ENCODE measurements at regions not wholly inside any gene's neighbourhood (a gene's known extent, or its start where the extent isn't known, plus 50 kb on each side); places are given as distances from the start of the nearest gene placed in this dataset.
"Not testable (repeated sequence)": the region's sequence is repeated elsewhere in the genome, so short reads cannot be mapped to it uniquely, and the experiment has no call there.

GRCh38 chr7:124257638-124258308 is 224.9 kb upstream of the TMEM229A start:
- 60% methylated on average over 2 of the region's 5 CpGs for WGBS (ENCODE audit: insufficient coverage, low lambda C conversion rate)
- no peak overlapping the region for H3K4me3 ChIP-seq (ENCODE audit: low read length)
- no peaks in the 10 kb centered on the region for H3K4me1 ChIP-seq (ENCODE audit: control insufficient read depth, insufficient read depth, low read length)
- DNase-seq, result no peak
- H3K27ac ChIP-seq (ENCODE audit: low read length), result no peak overlapping the region
- no peaks in the 10 kb centered on the region for H3K36me3 ChIP-seq (ENCODE audit: control insufficient read depth, insufficient read depth, low read length)
- H3K9me3 ChIP-seq (ENCODE audit: control insufficient read depth, low read depth, low read length), result no peaks in the 10 kb centered on the region
- no peaks in the 10 kb centered on the region for H3K27me3 ChIP-seq (ENCODE audit: control insufficient read depth, insufficient read depth, low read length)

- Histone ChIP-seq H3K27me3 (ENCODE audit: control insufficient read depth, insufficient read depth, low read length) (no peaks in the 10 kb centered on the region), H3K36me3 (ENCODE audit: control insufficient read depth, insufficient read depth, low read length) (no peaks in the 10 kb centered on the region), H3K4me3 (ENCODE audit: low read length) (no peak overlapping the region), H3K4me1 (ENCODE audit: control insufficient read depth, insufficient read depth, low read length) (no peaks in the 10 kb centered on the region), H3K9me3 (ENCODE audit: control insufficient read depth, low read depth, low read length) (no peaks in the 10 kb centered on the region), H3K27ac (ENCODE audit: low read length) (no peak overlapping the region)
- WGBS (ENCODE audit: insufficient coverage, low lambda C conversion rate), result no CpG with 5 or more reads among the region's 4 CpGs
- no peak for DNase-seq
Measured at GRCh38 chr7:124255041-124255655, 222.3 kb upstream of the TMEM229A start.

- Histone ChIP-seq H3K9me3 (ENCODE audit: control insufficient read depth, low read depth, low read length) (no peaks in the 10 kb centered on the region), H3K4me1 (ENCODE audit: control insufficient read depth, insufficient read depth, low read length) (no peaks in the 10 kb centered on the region), H3K27me3 (ENCODE audit: control insufficient read depth, insufficient read depth, low read length) (no peaks in the 10 kb centered on the region), H3K4me3 (ENCODE audit: low read length) (no peak overlapping the region), H3K36me3 (ENCODE audit: control insufficient read depth, insufficient read depth, low read length) (no peaks in the 10 kb centered on the region), H3K27ac (ENCODE audit: low read length) (no peak overlapping the region)
- no peak for DNase-seq
Measured at GRCh38 chr7:124254396-124254795, 221.5 kb upstream of the TMEM229A start.

DNA sequence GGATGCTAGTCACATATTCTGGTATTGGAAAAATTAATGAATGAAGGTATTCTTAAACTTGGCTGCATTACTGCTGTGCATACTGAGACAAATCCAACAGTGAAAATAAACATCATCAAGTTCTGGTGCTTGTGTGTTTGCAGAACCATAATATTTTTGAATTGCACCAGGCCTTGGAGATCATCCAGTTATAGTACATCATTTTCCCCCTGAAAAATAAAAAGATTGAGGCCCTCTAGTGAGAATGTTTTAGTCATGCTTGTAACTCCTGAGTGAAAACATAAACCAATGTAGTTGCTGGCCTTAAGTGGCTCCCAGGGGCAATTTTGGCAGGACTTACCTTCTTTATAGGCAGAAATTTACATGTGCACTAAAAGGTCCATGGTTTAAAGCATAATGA is 218.8 kb upstream of the TMEM229A start:
- Histone ChIP-seq H3K4me1 (ENCODE audit: control insufficient read depth, insufficient read depth, low read length) (no peaks in the 10 kb centered on the region), H3K27ac (ENCODE audit: low read length) (no peak overlapping the region), H3K36me3 (ENCODE audit: control insufficient read depth, insufficient read depth, low read length) (no peaks in the 10 kb centered on the region), H3K27me3 (ENCODE audit: control insufficient read depth, insufficient read depth, low read length) (no peaks in the 10 kb centered on the region), H3K4me3 (ENCODE audit: low read length) (no peak overlapping the region), H3K9me3 (ENCODE audit: control insufficient read depth, low read depth, low read length) (no peaks in the 10 kb centered on the region)
- no peak for DNase-seq

DNA sequence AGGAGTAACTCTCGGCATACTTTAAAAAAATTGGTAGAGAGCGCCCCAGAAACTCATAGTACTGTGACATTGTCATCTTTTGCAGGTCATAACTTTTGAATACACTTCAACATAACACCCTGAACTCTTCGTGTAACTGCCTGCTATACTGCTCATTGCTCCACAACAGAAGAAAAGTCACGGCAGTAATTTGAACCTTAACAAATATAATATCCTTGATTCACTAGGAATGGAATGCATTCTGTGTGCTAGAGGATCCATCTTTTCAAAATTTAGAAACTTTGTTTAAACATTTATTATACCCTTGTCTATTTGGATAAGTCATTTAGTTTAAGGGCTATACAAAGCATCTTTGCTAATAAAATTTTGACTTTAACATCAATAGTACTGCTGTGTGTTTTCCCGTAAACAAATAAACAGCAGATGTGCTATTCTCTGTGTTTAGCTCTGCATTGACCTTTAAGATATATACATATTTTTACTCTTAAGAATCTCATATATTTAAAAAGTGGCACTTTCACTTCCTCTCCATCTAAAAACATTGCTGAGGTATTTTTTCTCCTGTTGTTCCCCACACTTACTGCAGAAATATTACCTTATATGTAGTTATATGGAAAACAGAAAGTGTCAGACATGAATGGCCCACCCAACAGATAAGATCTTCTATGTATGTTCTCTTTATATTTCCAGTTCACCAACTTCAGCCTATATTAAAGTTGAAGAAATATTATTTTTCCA is 217.6 kb upstream of the TMEM229A start:
- Histone ChIP-seq H3K36me3 (ENCODE audit: control insufficient read depth, insufficient read depth, low read length) (no peaks in the 10 kb centered on the region), H3K4me3 (ENCODE audit: low read length) (no peak overlapping the region), H3K27ac (ENCODE audit: low read length) (no peak overlapping the region), H3K9me3 (ENCODE audit: control insufficient read depth, low read depth, low read length) (no peaks in the 10 kb centered on the region), H3K27me3 (ENCODE audit: control insufficient read depth, insufficient read depth, low read length) (no peaks in the 10 kb centered on the region), H3K4me1 (ENCODE audit: control insufficient read depth, insufficient read depth, low read length) (no peaks in the 10 kb centered on the region)
- WGBS (ENCODE audit: insufficient coverage, low lambda C conversion rate), result 80% methylated on average over 2 of the region's 5 CpGs
- DNase-seq, result no peak

DNA sequence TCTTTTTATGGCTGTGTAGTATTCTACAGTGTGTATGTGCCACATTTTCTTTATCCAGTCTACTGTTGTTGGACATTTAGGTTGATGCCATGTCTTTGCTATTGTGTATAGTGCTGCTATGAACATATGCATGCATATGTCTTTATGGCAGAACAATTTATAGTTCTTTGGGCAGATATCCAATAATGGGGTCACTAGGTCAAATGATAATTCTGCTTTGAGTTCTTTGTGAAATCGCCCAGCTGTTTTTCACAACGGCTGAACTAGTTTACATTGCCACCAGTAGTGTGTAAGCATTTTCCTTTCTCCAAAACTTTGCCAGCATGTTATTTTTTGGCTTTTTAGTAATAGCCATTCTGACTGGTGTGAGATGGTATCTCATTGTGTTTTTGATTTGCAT is 214.8 kb upstream of the TMEM229A start:
- no CpG with 5 or more reads among the region's 2 CpGs for WGBS (ENCODE audit: insufficient coverage, low lambda C conversion rate)
- Histone ChIP-seq H3K36me3 (ENCODE audit: control insufficient read depth, insufficient read depth, low read length) (no peaks in the 10 kb centered on the region), H3K4me1 (ENCODE audit: control insufficient read depth, insufficient read depth, low read length) (no peaks in the 10 kb centered on the region), H3K9me3 (ENCODE audit: control insufficient read depth, low read depth, low read length) (no peaks in the 10 kb centered on the region), H3K27me3 (ENCODE audit: control insufficient read depth, insufficient read depth, low read length) (no peaks in the 10 kb centered on the region), H3K27ac (ENCODE audit: low read length) (no peak overlapping the region), H3K4me3 (ENCODE audit: low read length) (no peak overlapping the region)
- no peak for DNase-seq

- Histone ChIP-seq H3K4me1 (ENCODE audit: control insufficient read depth, insufficient read depth, low read length) (no peaks in the 10 kb centered on the region), H3K9me3 (ENCODE audit: control insufficient read depth, low read depth, low read length) (no peaks in the 10 kb centered on the region), H3K27ac (ENCODE audit: low read length) (no peak overlapping the region), H3K27me3 (ENCODE audit: control insufficient read depth, insufficient read depth, low read length) (no peaks in the 10 kb centered on the region), H3K4me3 (ENCODE audit: low read length) (no peak overlapping the region), H3K36me3 (ENCODE audit: control insufficient read depth, insufficient read depth, low read length) (no peaks in the 10 kb centered on the region)
- no CpG with 5 or more reads among the region's 2 CpGs for WGBS (ENCODE audit: insufficient coverage, low lambda C conversion rate)
- no peak for DNase-seq
Measured at GRCh38 chr7:124246262-124246863, 213.5 kb upstream of the TMEM229A start.

DNA sequence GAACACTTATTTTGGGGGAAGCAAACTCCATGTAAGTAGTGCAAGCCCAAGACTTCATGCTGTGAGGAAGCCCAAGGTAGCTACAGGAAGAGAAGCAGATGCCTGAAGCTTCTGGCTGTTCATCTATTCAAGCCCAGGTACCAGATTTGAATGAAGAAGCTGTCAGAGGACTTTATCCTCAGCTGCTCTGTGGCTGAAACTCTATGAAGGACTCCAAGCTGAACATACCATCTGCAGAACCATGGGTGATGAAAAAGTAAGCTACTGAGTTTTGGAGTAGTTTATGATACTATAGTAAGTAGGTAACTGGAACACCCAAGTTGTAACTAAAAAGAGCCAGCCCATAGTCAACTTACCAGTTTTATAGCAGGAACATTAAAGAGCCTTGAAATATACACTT is 211.6 kb upstream of the TMEM229A start:
- H3K27ac ChIP-seq (ENCODE audit: low read length); H3K36me3 ChIP-seq (ENCODE audit: control insufficient read depth, insufficient read depth, low read length): not testable (repeated sequence)

DNA sequence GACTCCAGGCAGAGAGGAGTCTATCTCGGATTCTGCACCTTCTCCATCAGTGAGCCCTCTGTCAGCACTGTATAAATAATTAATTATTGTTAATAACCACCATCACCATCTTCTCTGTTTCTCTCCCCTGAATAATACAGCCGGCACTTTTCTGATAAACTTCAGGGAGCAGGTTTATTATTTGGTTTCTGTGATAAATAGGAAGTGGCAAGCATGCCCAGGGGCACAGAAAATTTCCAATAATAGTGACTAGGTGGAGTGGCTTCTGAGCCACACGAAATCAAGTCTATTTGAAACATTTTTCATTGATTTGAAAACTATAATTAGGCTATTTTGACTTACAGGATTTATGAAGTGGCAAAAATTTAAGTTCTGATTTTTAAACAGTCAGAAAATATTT is 186.8 kb upstream of the TMEM229A start:
- no peaks in the 10 kb centered on the region for H3K36me3 ChIP-seq (ENCODE audit: control insufficient read depth, insufficient read depth, low read length)

More for the DNA sequence above, 211.6 kb upstream of the TMEM229A start:
- H3K4me1 ChIP-seq (ENCODE audit: control insufficient read depth, insufficient read depth, low read length); H3K4me3 ChIP-seq (ENCODE audit: low read length); DNase-seq; H3K27me3 ChIP-seq (ENCODE audit: control insufficient read depth, insufficient read depth, low read length); H3K9me3 ChIP-seq (ENCODE audit: control insufficient read depth, low read depth, low read length): not testable (repeated sequence)

GRCh38 chr7:124208642-124209041 is 175.8 kb upstream of the TMEM229A start:
- Histone ChIP-seq H3K4me3 (ENCODE audit: low read length) (no peak overlapping the region), H3K9me3 (ENCODE audit: control insufficient read depth, low read depth, low read length) (no peaks in the 10 kb centered on the region), H3K27ac (ENCODE audit: low read length) (no peak overlapping the region), H3K4me1 (ENCODE audit: control insufficient read depth, insufficient read depth, low read length) (no peaks in the 10 kb centered on the region), H3K36me3 (ENCODE audit: control insufficient read depth, insufficient read depth, low read length) (no peaks in the 10 kb centered on the region), H3K27me3 (ENCODE audit: control insufficient read depth, insufficient read depth, low read length) (no peaks in the 10 kb centered on the region)
- WGBS (ENCODE audit: insufficient coverage, low lambda C conversion rate), result no CpG with 5 or more reads among the region's 2 CpGs
- no peak for DNase-seq

More for the DNA sequence above, 186.8 kb upstream of the TMEM229A start:
- Histone ChIP-seq H3K27me3 (ENCODE audit: control insufficient read depth, insufficient read depth, low read length) (no peaks in the 10 kb centered on the region), H3K27ac (ENCODE audit: low read length) (no peak overlapping the region), H3K9me3 (ENCODE audit: control insufficient read depth, low read depth, low read length) (no peaks in the 10 kb centered on the region), H3K4me1 (ENCODE audit: control insufficient read depth, insufficient read depth, low read length) (no peaks in the 10 kb centered on the region), H3K4me3 (ENCODE audit: low read length) (no peak overlapping the region)
- DNase-seq, result no peak
- WGBS (ENCODE audit: insufficient coverage, low lambda C conversion rate), result 75% methylated on average over 1 of the region's 3 CpGs
